LoVo (cell line): ENCODE measurements at regions not wholly inside any gene's neighbourhood (a gene's known extent, or its start where the extent isn't known, plus 50 kb on each side); places are given as distances from the start of the nearest gene placed in this dataset.
"Not testable (repeated sequence)": the region's sequence is repeated elsewhere in the genome, so short reads cannot be mapped to it uniquely, and the experiment has no call there.

Experiments
- DNase-seq: peaks from one replicate; pipeline ENCODE4 v3.0.0-alpha.2; 2016; ENCODE audit warnings: low spot score

DNA sequence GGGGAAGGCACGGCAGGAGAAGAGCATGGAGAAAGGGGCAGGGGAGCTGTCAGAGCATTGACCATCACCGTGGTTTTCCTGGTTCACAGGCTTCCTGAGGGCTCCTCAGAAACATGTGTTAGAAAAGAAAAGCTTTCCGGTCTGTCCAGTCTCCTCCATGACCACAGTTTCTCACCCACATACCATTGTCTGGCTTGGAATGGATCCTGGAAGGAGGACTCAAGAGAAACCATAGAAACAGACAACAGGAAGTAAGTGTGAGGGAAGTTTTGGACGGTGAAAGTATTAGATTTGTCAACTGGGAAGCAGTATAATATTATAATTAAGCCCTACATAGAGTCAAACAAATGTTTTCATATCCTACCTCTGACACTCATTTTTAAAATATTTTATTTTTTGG lies 52.7 kb upstream of the NOTCH2NLA start:
- DNase-seq: not testable (repeated sequence)

DNA sequence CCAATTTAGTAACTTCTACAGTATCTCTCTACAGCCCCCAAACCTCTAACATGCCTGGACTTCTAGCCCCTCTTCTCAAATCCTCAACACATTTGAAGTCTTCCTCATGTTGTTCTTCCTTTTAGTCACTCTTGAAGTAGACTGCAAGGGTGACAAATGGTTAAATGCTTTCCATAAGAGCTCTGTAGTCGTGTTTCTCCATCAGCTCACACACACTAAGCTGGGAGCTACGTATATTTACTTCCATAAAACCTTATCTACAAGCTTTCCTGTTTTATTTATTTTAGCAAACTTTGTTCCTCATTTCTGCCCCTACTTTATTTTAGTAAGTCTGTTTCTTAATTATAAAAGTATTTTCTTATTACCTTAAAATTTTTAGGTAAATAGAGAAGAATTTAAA lies 49.9 kb upstream of the NOTCH2NLA start:
- DNase-seq: not testable (repeated sequence)
